ENCODE measurements at regions not wholly inside any gene's neighbourhood (a gene's known extent, or its start where the extent isn't known, plus 50 kb on each side); places are given as distances from the start of the nearest gene placed in this dataset.

DNA sequence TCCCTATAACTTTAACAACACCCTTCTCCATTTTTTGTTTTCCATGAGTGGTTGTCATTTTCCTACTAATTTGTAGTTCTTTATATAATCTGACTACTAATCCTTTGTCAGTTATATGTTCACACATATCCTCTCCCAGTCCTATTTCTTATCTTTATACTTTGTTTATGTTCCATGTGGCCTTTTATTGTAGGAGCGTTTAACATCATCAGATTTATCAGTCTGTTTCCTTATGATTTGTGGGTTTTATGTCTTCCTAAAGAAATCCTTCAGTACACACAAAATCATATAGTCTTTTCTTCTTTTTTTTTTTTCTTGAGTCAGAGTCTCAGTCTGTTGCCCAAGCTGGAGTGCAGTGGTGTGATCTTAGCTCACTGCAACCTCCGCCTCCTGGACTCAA is 204.9 kb upstream of the SPRY1 start:
- no peak for DNase-seq
- no peaks in the 10 kb centered on the region for H3K27me3 ChIP-seq (replicated peaks in 2 of 5; ENCODE audit: control insufficient read depth in 4 of 5, insufficient read depth in 5 of 5, low read length in 4 of 5)
- H3K36me3 ChIP-seq (ENCODE audit: control insufficient read depth in 4 of 4, insufficient read depth in 4 of 4, low read length in 3 of 4) = no peaks in the 10 kb centered on the region
- 100% methylated on average over 1 of the region's 2 CpGs for WGBS (ENCODE audit: insufficient coverage)
- no peaks in the 10 kb centered on the region for H3K4me1 ChIP-seq (ENCODE audit: control extremely low read depth in 1 of 4, control insufficient read depth in 4 of 4, insufficient read depth in 4 of 4, low read length in 3 of 4)
- H3K27ac ChIP-seq (ENCODE audit: insufficient read depth in 1 of 2, low read depth in 1 of 2, low read length in 2 of 2, poor library complexity in 1 of 2, severe bottlenecking in 2 of 2) = no peak overlapping the region
- H3K4me3 ChIP-seq (ENCODE audit: control insufficient read depth in 1 of 7, extremely low read depth in 1 of 7, insufficient read depth in 4 of 7, low read depth in 2 of 7, low read length in 6 of 7) = no peak overlapping the region
- ChIA-PET POLR2A (no interaction called here), CTCF (interaction anchor here (1.0 kb wide), 1 partner anchor 9 kb away, joined by 3 read pairs; no protein-coding TSS in a partner anchor)
- H3K9me3 ChIP-seq (ENCODE audit: control extremely low read depth in 1 of 5, control insufficient read depth in 4 of 5, insufficient read depth in 2 of 5, low read depth in 1 of 5, low read length in 4 of 5) = no peaks in the 10 kb centered on the region

DNA sequence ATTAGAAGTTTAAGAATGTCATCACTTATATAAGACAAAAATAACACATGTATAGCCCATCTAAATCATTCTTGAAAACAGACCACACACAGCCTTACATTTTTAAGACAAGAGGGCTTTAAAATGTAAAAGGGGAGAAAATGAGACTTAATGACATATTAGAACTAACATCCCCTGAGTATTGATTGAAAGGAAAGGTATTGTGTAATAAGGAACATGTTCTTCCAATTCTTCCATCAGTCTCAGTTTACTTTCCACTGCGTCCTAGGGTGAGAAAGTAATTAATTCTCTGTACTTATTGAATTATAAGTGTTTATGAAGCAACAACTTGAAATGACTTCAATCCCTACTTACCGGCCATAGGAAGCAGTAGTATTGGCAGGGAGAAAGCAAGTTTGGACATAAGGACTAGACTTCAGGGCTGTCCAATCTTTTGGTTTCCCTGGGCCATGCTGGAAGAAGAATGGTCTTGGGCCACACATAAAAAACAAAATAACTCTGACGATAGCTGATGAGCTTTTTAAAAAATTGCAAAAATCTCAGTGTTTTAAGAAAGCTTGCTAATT is 202.7 kb upstream of the SPRY1 start:
- ChIA-PET POLR2A (no interaction called here), CTCF (no interaction called here)
- Histone ChIP-seq H3K27ac (ENCODE audit: insufficient read depth in 1 of 2, low read depth in 1 of 2, low read length in 2 of 2, poor library complexity in 1 of 2, severe bottlenecking in 2 of 2) (no peak overlapping the region), H3K4me3 (ENCODE audit: control insufficient read depth in 1 of 7, extremely low read depth in 1 of 7, insufficient read depth in 4 of 7, low read depth in 2 of 7, low read length in 6 of 7) (no peak overlapping the region), H3K9me3 (ENCODE audit: control extremely low read depth in 1 of 5, control insufficient read depth in 4 of 5, insufficient read depth in 2 of 5, low read depth in 1 of 5, low read length in 4 of 5) (peaks cover 0 to 1% (median 0%) of the 10 kb centered on the region in 5 experiments), H3K4me1 (ENCODE audit: control extremely low read depth in 1 of 4, control insufficient read depth in 4 of 4, insufficient read depth in 4 of 4, low read length in 3 of 4) (no peaks in the 10 kb centered on the region), H3K36me3 (ENCODE audit: control insufficient read depth in 4 of 4, insufficient read depth in 4 of 4, low read length in 3 of 4) (no peaks in the 10 kb centered on the region), H3K27me3 (replicated peaks in 2 of 5; ENCODE audit: control insufficient read depth in 4 of 5, insufficient read depth in 5 of 5, low read length in 4 of 5) (no peaks in the 10 kb centered on the region)
- no peak for DNase-seq
- WGBS (ENCODE audit: insufficient coverage) = 100% methylated on average over 2 of the region's 3 CpGs

DNA sequence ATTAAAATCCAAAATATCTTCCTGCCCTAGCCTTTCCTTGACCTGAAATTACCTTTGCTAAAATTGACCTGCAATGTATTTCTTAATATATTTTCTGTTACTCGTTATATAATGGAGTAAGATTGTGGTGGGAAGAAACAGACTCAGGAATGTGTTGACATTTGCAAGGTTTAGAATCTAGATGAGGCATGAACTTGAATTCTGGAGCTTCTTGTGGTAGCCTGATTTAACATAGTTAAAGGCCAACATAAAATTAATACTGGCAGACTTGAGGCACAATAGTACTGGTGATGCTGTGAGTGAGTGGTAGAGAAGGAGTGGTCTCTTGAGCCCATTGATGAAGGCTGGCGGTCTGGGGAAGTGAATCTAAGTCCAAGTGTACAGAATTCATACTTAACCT is 197.9 kb upstream of the SPRY1 start:
- CTCF ChIA-PET = interaction anchor here (0.9 kb wide), 1 partner anchor 15 kb away, joined by 3 read pairs; no protein-coding TSS in a partner anchor
- Histone ChIP-seq H3K27ac (ENCODE audit: insufficient read depth in 1 of 2, low read depth in 1 of 2, low read length in 2 of 2, poor library complexity in 1 of 2, severe bottlenecking in 2 of 2) (no peak overlapping the region), H3K4me3 (ENCODE audit: control insufficient read depth in 1 of 7, extremely low read depth in 1 of 7, insufficient read depth in 4 of 7, low read depth in 2 of 7, low read length in 6 of 7) (no peak overlapping the region), H3K4me1 (ENCODE audit: control extremely low read depth in 1 of 4, control insufficient read depth in 4 of 4, insufficient read depth in 4 of 4, low read length in 3 of 4) (no peaks in the 10 kb centered on the region), H3K36me3 (ENCODE audit: control insufficient read depth in 4 of 4, insufficient read depth in 4 of 4, low read length in 3 of 4) (no peaks in the 10 kb centered on the region), H3K9me3 (ENCODE audit: control extremely low read depth in 1 of 5, control insufficient read depth in 4 of 5, insufficient read depth in 2 of 5, low read depth in 1 of 5, low read length in 4 of 5) (peaks cover 0 to 1% (median 0%) of the 10 kb centered on the region in 5 experiments), H3K27me3 (replicated peaks in 2 of 5; ENCODE audit: control insufficient read depth in 4 of 5, insufficient read depth in 5 of 5, low read length in 4 of 5) (no peaks in the 10 kb centered on the region)
- WGBS (ENCODE audit: insufficient coverage) = 100% methylated on average over 1 of the region's 2 CpGs
- POLR2A ChIA-PET = interaction anchor here (0.6 kb wide), 1 partner anchor 153 kb away, joined by 3 read pairs; no protein-coding TSS in a partner anchor
- no peak for DNase-seq

DNA sequence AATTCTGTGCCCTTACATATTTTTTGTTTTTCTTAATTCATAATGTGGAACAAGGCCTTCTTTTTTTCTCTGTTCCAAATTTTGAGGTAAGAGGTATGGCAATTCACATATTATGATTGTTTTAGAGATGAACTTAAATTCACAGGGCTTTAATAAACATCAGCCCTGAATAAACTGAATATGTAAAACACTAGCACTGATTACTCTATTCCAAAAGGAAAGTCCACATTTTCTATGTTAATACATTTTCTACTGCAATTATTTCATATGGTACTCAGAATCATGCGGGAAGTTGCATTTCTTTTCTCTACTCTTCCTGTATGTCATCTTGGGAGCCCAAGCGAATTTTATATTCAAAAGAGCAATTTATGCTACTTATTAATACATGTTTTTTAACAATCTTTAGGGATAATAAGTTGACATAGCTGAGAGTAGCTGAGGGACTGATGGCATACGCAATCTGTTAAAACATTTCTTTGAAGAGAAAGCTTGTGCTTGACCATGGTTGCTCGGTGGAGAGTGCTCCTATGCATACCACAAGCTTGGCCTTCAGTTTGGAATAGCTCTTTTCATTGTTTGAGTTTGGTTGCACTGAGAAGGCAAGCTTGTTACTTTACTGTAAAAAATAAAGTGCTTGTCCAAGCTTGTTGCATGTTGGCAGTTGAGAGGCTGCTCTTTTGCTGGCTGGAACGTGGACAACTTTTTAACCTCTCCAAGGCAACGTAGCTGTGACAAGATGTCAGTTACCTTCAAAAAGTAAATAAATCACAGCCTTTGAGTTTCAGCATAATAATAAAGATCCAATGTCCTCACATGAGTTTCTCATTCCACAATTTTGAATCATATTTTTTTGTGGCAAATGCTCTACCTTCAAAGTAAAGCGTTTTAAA is 196.3 kb upstream of the SPRY1 start:
- POLR2A ChIA-PET = no interaction called here
- Histone ChIP-seq H3K36me3 (ENCODE audit: control insufficient read depth in 4 of 4, insufficient read depth in 4 of 4, low read length in 3 of 4) (no peaks in the 10 kb centered on the region), H3K9me3 (ENCODE audit: control extremely low read depth in 1 of 5, control insufficient read depth in 4 of 5, insufficient read depth in 2 of 5, low read depth in 1 of 5, low read length in 4 of 5) (peaks cover 0 to 1% (median 0%) of the 10 kb centered on the region in 5 experiments), H3K4me3 (ENCODE audit: control insufficient read depth in 1 of 7, extremely low read depth in 1 of 7, insufficient read depth in 4 of 7, low read depth in 2 of 7, low read length in 6 of 7) (no peak overlapping the region), H3K27ac (ENCODE audit: insufficient read depth in 1 of 2, low read depth in 1 of 2, low read length in 2 of 2, poor library complexity in 1 of 2, severe bottlenecking in 2 of 2) (no peak overlapping the region), H3K4me1 (ENCODE audit: control extremely low read depth in 1 of 4, control insufficient read depth in 4 of 4, insufficient read depth in 4 of 4, low read length in 3 of 4) (no peaks in the 10 kb centered on the region), H3K27me3 (replicated peaks in 2 of 5; ENCODE audit: control insufficient read depth in 4 of 5, insufficient read depth in 5 of 5, low read length in 4 of 5) (no peaks in the 10 kb centered on the region)
- no peak for DNase-seq
- 93% methylated on average over 4 of the region's 7 CpGs for WGBS (ENCODE audit: insufficient coverage)
- CTCF ChIA-PET = no interaction called here

DNA sequence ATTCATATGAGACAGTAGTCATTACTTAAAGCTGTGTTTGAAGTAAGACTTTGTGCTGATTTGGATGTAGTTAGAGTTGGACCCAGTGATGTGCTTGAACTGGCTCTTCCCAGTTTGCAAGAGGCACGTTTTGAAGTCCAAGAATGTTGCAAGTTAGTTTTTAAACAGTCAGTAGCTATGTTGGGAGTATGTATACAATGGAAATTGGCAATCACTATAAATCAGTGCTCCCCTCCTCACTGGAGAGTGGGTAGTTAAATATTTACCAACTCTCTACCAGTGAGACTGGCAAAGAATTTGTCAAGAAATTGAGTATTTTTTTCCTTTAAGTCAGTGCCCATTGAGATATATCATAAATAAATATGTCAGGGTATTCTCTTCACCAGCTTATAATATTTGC is 191.9 kb upstream of the SPRY1 start:
- CTCF ChIA-PET = no interaction called here
- 40% methylated on average over 1 of the region's 1 CpG for WGBS (ENCODE audit: insufficient coverage)
- Histone ChIP-seq H3K27me3 (replicated peaks in 2 of 5; ENCODE audit: control insufficient read depth in 4 of 5, insufficient read depth in 5 of 5, low read length in 4 of 5) (no peaks in the 10 kb centered on the region), H3K36me3 (ENCODE audit: control insufficient read depth in 4 of 4, insufficient read depth in 4 of 4, low read length in 3 of 4) (peaks cover 0 to 1% (median 0%) of the 10 kb centered on the region in 4 experiments), H3K4me3 (ENCODE audit: control insufficient read depth in 1 of 7, extremely low read depth in 1 of 7, insufficient read depth in 4 of 7, low read depth in 2 of 7, low read length in 6 of 7) (no peak overlapping the region), H3K4me1 (ENCODE audit: control extremely low read depth in 1 of 4, control insufficient read depth in 4 of 4, insufficient read depth in 4 of 4, low read length in 3 of 4) (no peaks in the 10 kb centered on the region), H3K27ac (ENCODE audit: insufficient read depth in 1 of 2, low read depth in 1 of 2, low read length in 2 of 2, poor library complexity in 1 of 2, severe bottlenecking in 2 of 2) (no peak overlapping the region), H3K9me3 (ENCODE audit: control extremely low read depth in 1 of 5, control insufficient read depth in 4 of 5, insufficient read depth in 2 of 5, low read depth in 1 of 5, low read length in 4 of 5) (peaks cover 0 to 1% (median 0%) of the 10 kb centered on the region in 5 experiments)
- POLR2A ChIA-PET = no interaction called here
- DNase-seq = no peak

DNA sequence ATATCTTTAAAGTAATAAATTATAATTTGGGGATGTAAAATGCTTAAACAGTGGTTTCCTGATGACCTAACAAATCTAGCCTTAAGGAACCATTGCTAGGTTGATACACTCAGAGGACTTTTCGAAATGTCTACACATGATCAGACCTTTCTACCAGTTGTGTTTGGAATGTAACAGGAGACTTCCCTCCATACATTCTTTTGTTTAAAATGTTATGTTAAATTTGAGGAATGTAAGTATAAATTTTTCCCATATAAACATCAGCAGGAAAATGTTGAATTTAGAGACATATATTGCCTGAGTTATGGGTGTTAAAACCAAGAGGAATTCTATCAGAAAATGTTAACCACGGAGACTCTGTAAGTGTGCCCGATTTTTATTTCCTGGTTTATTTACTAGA is 190.6 kb upstream of the SPRY1 start:
- Histone ChIP-seq H3K27me3 (replicated peaks in 2 of 5; ENCODE audit: control insufficient read depth in 4 of 5, insufficient read depth in 5 of 5, low read length in 4 of 5) (no peaks in the 10 kb centered on the region), H3K27ac (ENCODE audit: insufficient read depth in 1 of 2, low read depth in 1 of 2, low read length in 2 of 2, poor library complexity in 1 of 2, severe bottlenecking in 2 of 2) (no peak overlapping the region), H3K36me3 (ENCODE audit: control insufficient read depth in 4 of 4, insufficient read depth in 4 of 4, low read length in 3 of 4) (peaks cover 0 to 2% (median 0%) of the 10 kb centered on the region in 4 experiments), H3K4me3 (ENCODE audit: control insufficient read depth in 1 of 7, extremely low read depth in 1 of 7, insufficient read depth in 4 of 7, low read depth in 2 of 7, low read length in 6 of 7) (no peak overlapping the region), H3K9me3 (ENCODE audit: control extremely low read depth in 1 of 5, control insufficient read depth in 4 of 5, insufficient read depth in 2 of 5, low read depth in 1 of 5, low read length in 4 of 5) (peaks cover 0 to 1% (median 0%) of the 10 kb centered on the region in 5 experiments), H3K4me1 (ENCODE audit: control extremely low read depth in 1 of 4, control insufficient read depth in 4 of 4, insufficient read depth in 4 of 4, low read length in 3 of 4) (no peaks in the 10 kb centered on the region)
- DNase-seq = no peak
- CTCF ChIA-PET = no interaction called here
- POLR2A ChIA-PET = interaction anchor here (0.6 kb wide), 1 partner anchor 386 kb away, joined by 3 read pairs; no protein-coding TSS in a partner anchor
- no CpG with 5 or more reads among the region's 3 CpGs for WGBS (ENCODE audit: insufficient coverage)

DNA sequence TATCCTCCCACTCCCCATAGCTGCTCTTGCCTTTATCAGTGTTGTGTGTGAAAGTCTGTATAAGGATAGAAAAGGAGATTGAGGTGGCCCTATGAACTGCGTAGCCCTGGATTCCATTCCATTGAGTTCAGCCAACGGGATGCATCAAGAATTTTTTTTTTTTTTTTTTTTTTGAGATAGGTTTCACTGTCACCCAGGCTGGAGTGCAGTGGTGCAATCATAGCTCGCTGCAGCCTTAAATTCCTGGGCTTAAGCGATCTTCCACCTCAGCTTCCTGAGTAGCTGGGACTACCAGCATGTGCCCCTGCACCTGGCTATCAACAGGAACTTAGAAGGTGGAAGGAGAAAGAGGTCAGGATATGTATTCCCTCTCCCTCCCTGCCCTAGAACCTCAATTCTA is 187.2 kb upstream of the SPRY1 start:
- 94% methylated on average over 2 of the region's 4 CpGs for WGBS (ENCODE audit: insufficient coverage)
- H3K36me3 ChIP-seq (ENCODE audit: control insufficient read depth in 4 of 4, insufficient read depth in 4 of 4, low read length in 3 of 4) = peaks cover 0 to 2% (median 0%) of the 10 kb centered on the region in 4 experiments
- POLR2A ChIA-PET = no interaction called here
- CTCF ChIA-PET = interaction anchor here (0.6 kb wide), 1 partner anchor 9 kb away, joined by 3 read pairs; no protein-coding TSS in a partner anchor
- DNase-seq = no peak
- H3K9me3 ChIP-seq (ENCODE audit: control extremely low read depth in 1 of 5, control insufficient read depth in 4 of 5, insufficient read depth in 2 of 5, low read depth in 1 of 5, low read length in 4 of 5) = no peaks in the 10 kb centered on the region
- H3K4me3 ChIP-seq (ENCODE audit: control insufficient read depth in 1 of 7, extremely low read depth in 1 of 7, insufficient read depth in 4 of 7, low read depth in 2 of 7, low read length in 6 of 7) = no peak overlapping the region
- no peaks in the 10 kb centered on the region for H3K4me1 ChIP-seq (ENCODE audit: control extremely low read depth in 1 of 4, control insufficient read depth in 4 of 4, insufficient read depth in 4 of 4, low read length in 3 of 4)
- no peak overlapping the region for H3K27ac ChIP-seq (ENCODE audit: insufficient read depth in 1 of 2, low read depth in 1 of 2, low read length in 2 of 2, poor library complexity in 1 of 2, severe bottlenecking in 2 of 2)
- no peaks in the 10 kb centered on the region for H3K27me3 ChIP-seq (replicated peaks in 2 of 5; ENCODE audit: control insufficient read depth in 4 of 5, insufficient read depth in 5 of 5, low read length in 4 of 5)

Data from common myeloid progenitor, CD34-positive (primary cell).